Endodermal cell (in vitro differentiated cells): ENCODE measurements at regions not wholly inside any gene's neighbourhood (a gene's known extent, or its start where the extent isn't known, plus 50 kb on each side); places are given as distances from the start of the nearest gene placed in this dataset.

Source experiments
- DNase-seq: peaks from one replicate; pipeline ENCODE4 v3.0.0-alpha.2; 2017
- H3K27ac ChIP-seq: 2 replicates; pipeline ENCODE4 v1.5.1; 2013; ENCODE audit warnings: mild to moderate bottlenecking, low read depth, low read length, moderate library complexity
- H3K27me3 ChIP-seq: 2 replicates; pipeline ENCODE4 v1.6.1; 2013; ENCODE audit warnings: mild to moderate bottlenecking, low read length, moderate library complexity; ENCODE audit not compliant: insufficient read depth, control insufficient read depth, poor library complexity, severe bottlenecking
- H3K36me3 ChIP-seq: 2 replicates; pipeline ENCODE4 v1.7.0; 2013; ENCODE audit warnings: mild to moderate bottlenecking, low read length, moderate library complexity; ENCODE audit not compliant: control insufficient read depth, insufficient read depth
- H3K4me1 ChIP-seq: one replicate; pipeline ENCODE4 v1.7.0; 2013; ENCODE audit warnings: low read length; ENCODE audit not compliant: control insufficient read depth, insufficient read depth
- H3K4me3 ChIP-seq: 2 replicates; pipeline ENCODE4 v1.5.1; 2013; ENCODE audit warnings: mild to moderate bottlenecking, low read length, moderate library complexity
- H3K9ac ChIP-seq: 2 replicates; pipeline ENCODE4 v1.6.1; 2013; ENCODE audit warnings: mild to moderate bottlenecking, low read length, moderate library complexity; ENCODE audit not compliant: poor library complexity, severe bottlenecking; ENCODE audit errors: extremely low read depth
- H3K9me3 ChIP-seq: 2 replicates; pipeline ENCODE4 v1.6.1; 2013; ENCODE audit warnings: mild to moderate bottlenecking, low read length, moderate library complexity; ENCODE audit not compliant: control insufficient read depth
- H3K27ac Mint-ChIP-seq: 2 replicates; pipeline ENCODE4 v1.8.0; 2020; ENCODE audit warnings: mixed read lengths
- H3K27me3 Mint-ChIP-seq: 2 replicates; pipeline ENCODE4 v1.8.0; 2021; ENCODE audit warnings: mild to moderate bottlenecking, mixed read lengths; ENCODE audit not compliant: insufficient read depth
- H3K36me3 Mint-ChIP-seq: 2 replicates; pipeline ENCODE4 v1.8.0; 2020; ENCODE audit warnings: low read depth, mixed read lengths
- H3K4me1 Mint-ChIP-seq: 2 replicates; pipeline ENCODE4 v1.8.0; 2020; ENCODE audit warnings: mixed read lengths
- H3K4me3 Mint-ChIP-seq: 2 replicates; pipeline ENCODE4 v1.8.0; 2020; ENCODE audit warnings: mild to moderate bottlenecking, moderate library complexity, mixed read lengths
- H3K9me3 Mint-ChIP-seq: 2 replicates; pipeline ENCODE4 v1.8.0; 2020; ENCODE audit warnings: mild to moderate bottlenecking, mixed read lengths
- CTCF ChIP-seq: fragments of 200-600 bp; sonication (generic); conservative IDR thresholded peaks from 2 replicates; pipeline ENCODE4 v1.5.0; 2021; ENCODE audit warnings: antibody characterized with exemption, mild to moderate bottlenecking
- WGBS, 2 experiments: methylation state at CpG; one replicate each; pipeline versions ENCODE4 v1.1.5 to v1.1.7; 2013; ENCODE audit warnings: missing lambda C conversion rate in 2 of 2, mixed read lengths in 1 of 2; ENCODE audit not compliant: insufficient coverage in 1 of 2, insufficient read length in 1 of 2; 5-methylcytosine and 5-hydroxymethylcytosine counted together

- H3K4me1 ChIP-seq: no peaks in the 10 kb centered on the region
- H3K4me3 ChIP-seq: no peak overlapping the region
- no peaks in the 10 kb centered on the region for H3K9me3 ChIP-seq
- Mint-ChIP-seq H3K27ac (no peak overlapping the region), H3K36me3 (no peaks in the 10 kb centered on the region), H3K4me1 (no peaks in the 10 kb centered on the region), H3K4me3 (no peak overlapping the region), H3K27me3 (no peaks in the 10 kb centered on the region), H3K9me3 (no peaks in the 10 kb centered on the region)
- H3K36me3 ChIP-seq: no peaks in the 10 kb centered on the region
- WGBS, 2 experiments: 86% methylated on average over 2 of the region's 2 CpGs; no CpG with 5 or more reads in 1 of the 2 experiments
- H3K27me3 ChIP-seq: no peaks in the 10 kb centered on the region
- no peak overlapping the region for H3K27ac ChIP-seq
- no peak for TF ChIP-seq CTCF
- DNase-seq: no peak
- H3K9ac ChIP-seq: no peak overlapping the region
Measured at GRCh38 chr10:129105266-129105665, 361.8 kb upstream of the MGMT start.

GRCh38 chr10:129106314-129106713, 360.7 kb upstream of the MGMT start:
- Histone ChIP-seq H3K4me1 (no peaks in the 10 kb centered on the region), H3K9ac (no peak overlapping the region), H3K27ac (no peak overlapping the region), H3K36me3 (no peaks in the 10 kb centered on the region), H3K4me3 (no peak overlapping the region), H3K27me3 (no peaks in the 10 kb centered on the region), H3K9me3 (no peaks in the 10 kb centered on the region)
- Mint-ChIP-seq H3K4me3 (no peak overlapping the region), H3K9me3 (no peaks in the 10 kb centered on the region), H3K4me1 (no peaks in the 10 kb centered on the region), H3K36me3 (no peaks in the 10 kb centered on the region), H3K27ac (no peak overlapping the region), H3K27me3 (no peaks in the 10 kb centered on the region)
- DNase-seq: no peak
- 84 to 96% methylated on average over 4 of the region's 4 CpGs for WGBS, 2 experiments
- no peak for TF ChIP-seq CTCF

GRCh38 chr10:129107525-129107924, 359.5 kb upstream of the MGMT start:
- Mint-ChIP-seq H3K27ac (no peak overlapping the region), H3K9me3 (no peaks in the 10 kb centered on the region), H3K36me3 (no peaks in the 10 kb centered on the region), H3K4me3 (no peak overlapping the region), H3K4me1 (no peaks in the 10 kb centered on the region), H3K27me3 (no peaks in the 10 kb centered on the region)
- TF ChIP-seq CTCF: no peak
- no peak for DNase-seq
- 0 to 57% methylated on average over 1 to 3 of the region's 3 CpGs for WGBS, 2 experiments
- Histone ChIP-seq H3K9ac (no peak overlapping the region), H3K9me3 (no peaks in the 10 kb centered on the region), H3K36me3 (no peaks in the 10 kb centered on the region), H3K27ac (no peak overlapping the region), H3K4me1 (no peaks in the 10 kb centered on the region), H3K4me3 (no peak overlapping the region), H3K27me3 (no peaks in the 10 kb centered on the region)
